HepG2 (cell line): ENCODE measurements at regions not wholly inside any gene's neighbourhood (a gene's known extent, or its start where the extent isn't known, plus 50 kb on each side); places are given as distances from the start of the nearest gene placed in this dataset.

ENCODE experiments used
- FOXJ3 ChIP-seq: sonication (generic); formaldehyde crosslinking; IDR thresholded peaks from 2 replicates; pipeline ENCODE4 v1.4.0; 2020; ENCODE audit warnings: missing genetic modification reagents, mild to moderate bottlenecking, borderline replicate concordance
- FOXP4 ChIP-seq: sonication (generic); formaldehyde crosslinking; IDR thresholded peaks from 2 replicates; pipeline ENCODE4 v1.4.0; 2020; ENCODE audit warnings: missing genetic modification reagents
- RBM39 ChIP-seq: fragments of 200-400 bp; formaldehyde crosslinking; IDR thresholded peaks from one replicate; pipeline ENCODE4 v1.6.1; 2018; ENCODE audit warnings: antibody characterized with exemption, mild to moderate bottlenecking, low read depth, low read length; ENCODE audit not compliant: poor library complexity, severe bottlenecking
- SNAPC4 ChIP-seq: sonication (generic); formaldehyde crosslinking; IDR thresholded peaks from 2 replicates; pipeline ENCODE4 v1.4.0; 2020; ENCODE audit warnings: mild to moderate bottlenecking, missing genetic modification reagents
- YEATS4 ChIP-seq: sonication (generic); formaldehyde crosslinking; IDR thresholded peaks from 2 replicates; pipeline ENCODE4 v1.4.0; 2020; ENCODE audit warnings: missing genetic modification reagents, borderline replicate concordance
- ZNF570 ChIP-seq: sonication (generic); formaldehyde crosslinking; IDR thresholded peaks from 2 replicates; pipeline ENCODE4 v1.4.0; 2020; ENCODE audit warnings: mild to moderate bottlenecking, missing genetic modification reagents, borderline replicate concordance
- ZNF609 ChIP-seq: sonication (generic); formaldehyde crosslinking; IDR thresholded peaks from 2 replicates; pipeline ENCODE4 v1.4.0; 2020; ENCODE audit warnings: mild to moderate bottlenecking, missing genetic modification reagents, borderline replicate concordance
- ZSCAN12 ChIP-seq: sonication (generic); formaldehyde crosslinking; IDR thresholded peaks from 2 replicates; pipeline ENCODE4 v1.9.0; 2021; ENCODE audit warnings: mild to moderate bottlenecking, missing genetic modification reagents

- TF ChIP-seq ZNF609 (CRISPR knock-in tag) (no peak), FOXJ3 (CRISPR knock-in tag) (no peak), SNAPC4 (CRISPR knock-in tag) (no peak), YEATS4 (CRISPR knock-in tag) (no peak), ZSCAN12 (no peak), FOXP4 (CRISPR knock-in tag) (no peak), ZNF570 (CRISPR knock-in tag) (no peak), RBM39 (no peak)
Observed at GRCh38 chr13:53417601-53418000, 389.0 kb downstream of the OLFM4 start (continued).
